ENCODE measurements at regions not wholly inside any gene's neighbourhood (a gene's known extent, or its start where the extent isn't known, plus 50 kb on each side); places are given as distances from the start of the nearest gene placed in this dataset.
A peak's percentile ranks its signal among the peaks of the same experiment; 100 is the strongest.
"Not testable (repeated sequence)": the region's sequence is repeated elsewhere in the genome, so short reads cannot be mapped to it uniquely, and the experiment has no call there.

GRCh38 chr3:152153115-152153514 is 115.6 kb upstream of the MBNL1 start:
- DNase-seq (ENCODE audit: low read depth), result not testable (repeated sequence)

GRCh38 chr3:152155246-152156020 is 113.3 kb upstream of the MBNL1 start:
- no peak for DNase-seq (ENCODE audit: low read depth)

GRCh38 chr3:152156880-152157279 is 111.8 kb upstream of the MBNL1 start:
- DNase-seq (ENCODE audit: low read depth), result no peak

- no peak for DNase-seq (ENCODE audit: low read depth)
These were observed 111.4 kb upstream of the MBNL1 start for GRCh38 chr3:152157337-152157736.

GRCh38 chr3:152159328-152159727 is 109.4 kb upstream of the MBNL1 start:
- no peak for DNase-seq (ENCODE audit: low read depth)

- no peak for DNase-seq (ENCODE audit: low read depth)
These were observed 108.2 kb upstream of the MBNL1 start for GRCh38 chr3:152160350-152161011.

GRCh38 chr3:152172460-152172859 is 96.3 kb upstream of the MBNL1 start:
- DNase-seq (ENCODE audit: low read depth), result no peak

GRCh38 chr3:152173627-152174026 is 95.1 kb upstream of the MBNL1 start:
- DNase-seq (ENCODE audit: low read depth), result no peak

- no peak for DNase-seq (ENCODE audit: low read depth)
These were observed 93.7 kb upstream of the MBNL1 start for GRCh38 chr3:152174876-152175527.

GRCh38 chr3:152175528-152175889 is 93.2 kb upstream of the MBNL1 start:
- DNase-seq (ENCODE audit: low read depth), result no peak

- DNase-seq (ENCODE audit: low read depth), result no peak
These were observed 92.5 kb upstream of the MBNL1 start for GRCh38 chr3:152176241-152176640.

GRCh38 chr3:152176998-152177397 is 91.7 kb upstream of the MBNL1 start:
- DNase-seq (ENCODE audit: low read depth), result no peak

GRCh38 chr3:152177757-152178156 is 91.0 kb upstream of the MBNL1 start:
- DNase-seq (ENCODE audit: low read depth), result no peak

GRCh38 chr3:152183473-152183872 is 85.3 kb upstream of the MBNL1 start:
- DNase-seq (ENCODE audit: low read depth), result peak; percentile 22

GRCh38 chr3:152184971-152185686 is 83.6 kb upstream of the MBNL1 start:
- no peak for DNase-seq (ENCODE audit: low read depth)

GRCh38 chr3:152185891-152186630 is 82.7 kb upstream of the MBNL1 start:
- DNase-seq (ENCODE audit: low read depth), result no peak

- no peak for DNase-seq (ENCODE audit: low read depth)
These were observed 78.0 kb upstream of the MBNL1 start for GRCh38 chr3:152190636-152191183.

- no peak for DNase-seq (ENCODE audit: low read depth)
These were observed 76.7 kb upstream of the MBNL1 start for GRCh38 chr3:152192050-152192449.

- no peak for DNase-seq (ENCODE audit: low read depth)
These were observed 75.6 kb upstream of the MBNL1 start for GRCh38 chr3:152192936-152193672.

GRCh38 chr3:152193673-152194267 is 75.0 kb upstream of the MBNL1 start:
- peak; percentile 20 for DNase-seq (ENCODE audit: low read depth)
